ENCODE measurements at regions not wholly inside any gene's neighbourhood (a gene's known extent, or its start where the extent isn't known, plus 50 kb on each side); places are given as distances from the start of the nearest gene placed in this dataset.
"Not testable (repeated sequence)": the region's sequence is repeated elsewhere in the genome, so short reads cannot be mapped to it uniquely, and the experiment has no call there.

DNA sequence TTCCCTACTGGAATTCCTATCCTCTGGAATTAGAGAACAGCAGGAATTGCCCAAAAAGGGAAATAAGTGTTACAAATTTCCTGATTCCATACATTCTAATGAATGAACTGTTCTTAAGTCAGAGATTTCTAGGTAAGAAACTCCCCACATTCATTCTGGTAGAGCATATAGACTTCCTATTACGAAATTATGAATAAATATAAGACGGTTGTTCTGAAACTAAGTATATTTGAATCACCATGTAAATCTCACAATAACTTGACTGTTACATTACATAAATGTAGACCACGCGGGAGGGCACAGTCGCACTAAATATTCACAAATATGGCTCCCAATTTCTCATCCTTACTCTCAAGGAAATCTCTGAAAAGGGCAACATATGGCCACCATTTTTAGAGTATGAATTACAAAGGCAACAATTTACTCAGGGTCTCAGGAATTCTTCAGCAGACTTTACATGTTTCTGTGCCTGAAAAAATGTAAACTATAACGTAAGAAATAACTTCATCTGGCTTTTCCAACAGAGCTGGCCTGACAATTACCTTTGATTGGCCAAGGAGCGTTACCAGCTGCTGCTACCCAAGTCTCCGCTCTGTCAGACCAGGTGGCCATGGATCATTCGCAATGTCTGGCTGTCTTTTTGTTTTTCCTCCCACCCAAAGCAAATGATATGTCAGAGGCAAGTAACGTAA, 115.8 kb downstream of the MPP7 start:
- FAIRE-seq: no peak

DNA sequence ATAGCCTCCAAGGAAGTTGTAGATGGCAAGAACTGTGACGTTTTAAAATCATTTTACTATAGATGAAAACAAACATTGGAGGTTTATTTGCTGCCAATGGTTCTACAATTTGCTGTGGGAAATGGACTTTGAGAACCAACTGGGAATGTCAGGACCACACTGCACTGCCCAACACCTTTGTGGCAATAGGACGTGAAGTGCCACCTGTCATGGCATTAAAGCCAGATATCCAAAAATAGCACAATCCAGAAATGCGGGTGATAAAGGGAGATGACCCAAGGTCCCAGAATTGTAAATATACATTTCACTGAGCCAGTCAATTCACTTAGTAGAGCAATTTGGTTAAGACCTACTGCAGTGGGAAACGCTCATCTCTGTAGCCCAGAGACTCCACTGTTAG, 116.4 kb downstream of the MPP7 start:
- no peak for FAIRE-seq

DNA sequence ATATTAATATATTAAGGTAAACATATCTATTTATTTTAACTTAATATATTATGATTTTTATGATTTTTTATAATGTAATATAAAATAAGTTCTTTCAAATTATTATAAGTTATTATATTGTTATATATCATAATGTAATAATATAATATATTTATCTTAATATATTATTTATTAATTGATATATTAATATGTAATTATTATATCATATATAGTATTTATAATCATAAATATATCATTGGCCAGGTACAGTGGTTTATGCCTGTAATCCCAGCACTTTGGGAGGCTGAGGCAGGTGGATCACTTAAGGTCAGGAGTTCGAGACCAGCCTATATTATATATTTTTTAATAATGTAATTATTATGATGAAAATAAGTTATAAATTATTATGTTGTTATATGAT, 118.1 kb downstream of the MPP7 start:
- peak; percentile 99 for FAIRE-seq

DNA sequence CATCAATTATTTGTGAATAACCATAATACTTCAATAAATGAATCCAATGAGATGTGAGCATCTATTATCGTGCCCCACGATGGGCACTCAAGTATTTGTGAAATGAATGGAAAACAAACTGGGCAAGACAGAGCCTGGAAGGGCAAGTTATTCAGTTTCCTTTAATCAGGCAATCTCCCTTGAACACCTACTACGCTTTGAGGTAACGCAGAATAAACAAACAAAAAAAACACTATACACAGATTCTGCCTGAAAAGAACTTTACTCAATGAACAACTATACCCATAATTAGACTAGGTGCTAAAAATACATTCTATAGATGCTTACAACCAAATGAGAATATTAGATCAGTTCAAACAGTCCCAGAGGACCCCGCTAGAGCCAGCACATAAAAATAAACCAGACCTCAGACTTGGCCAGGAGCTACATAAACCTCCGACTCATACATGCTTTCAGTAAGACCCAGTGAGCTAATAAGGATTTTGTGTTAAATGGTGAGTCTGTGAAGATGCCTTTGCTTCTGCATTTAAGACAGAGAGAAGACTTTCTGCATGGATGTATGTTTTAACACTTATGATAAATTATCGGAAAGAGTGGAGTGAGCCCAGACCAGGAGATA, 121.3 kb downstream of the MPP7 start:
- FAIRE-seq: no peak

DNA sequence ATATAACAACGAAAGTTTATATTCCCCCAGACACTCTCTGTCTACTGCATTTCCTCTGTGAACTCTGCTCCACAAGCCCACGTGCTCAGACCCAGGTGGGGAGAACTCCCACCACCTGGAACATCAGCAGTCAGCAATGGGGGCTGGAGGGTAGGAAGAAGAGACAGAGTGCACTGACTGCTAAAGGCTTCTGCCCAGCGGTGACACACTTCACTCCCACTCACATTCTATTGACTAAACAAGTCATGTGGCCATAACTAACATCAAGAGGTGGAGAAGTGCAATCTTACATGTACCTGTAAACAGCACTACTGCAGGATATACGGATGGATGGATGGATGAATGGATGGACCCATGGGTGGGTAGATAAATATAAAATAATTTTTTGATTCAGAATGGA, 122.2 kb downstream of the MPP7 start:
- FAIRE-seq: no peak

DNA sequence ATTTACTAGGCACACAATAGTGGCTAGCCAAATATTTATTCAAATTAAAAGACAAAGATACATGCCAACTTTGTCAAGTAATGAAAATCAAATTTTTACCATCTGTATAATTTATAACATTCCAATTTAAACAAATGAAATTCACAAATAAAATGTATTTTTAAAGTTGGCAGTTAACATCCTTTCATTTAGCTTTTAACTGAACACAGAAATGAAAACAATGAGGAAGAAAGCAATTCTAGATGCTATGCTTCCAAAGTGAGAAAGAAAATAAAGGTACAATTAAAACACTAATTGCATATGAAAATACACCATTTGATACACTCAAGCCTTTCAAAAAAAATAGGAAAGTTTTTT, 123.1 kb downstream of the MPP7 start:
- FAIRE-seq: no peak

DNA sequence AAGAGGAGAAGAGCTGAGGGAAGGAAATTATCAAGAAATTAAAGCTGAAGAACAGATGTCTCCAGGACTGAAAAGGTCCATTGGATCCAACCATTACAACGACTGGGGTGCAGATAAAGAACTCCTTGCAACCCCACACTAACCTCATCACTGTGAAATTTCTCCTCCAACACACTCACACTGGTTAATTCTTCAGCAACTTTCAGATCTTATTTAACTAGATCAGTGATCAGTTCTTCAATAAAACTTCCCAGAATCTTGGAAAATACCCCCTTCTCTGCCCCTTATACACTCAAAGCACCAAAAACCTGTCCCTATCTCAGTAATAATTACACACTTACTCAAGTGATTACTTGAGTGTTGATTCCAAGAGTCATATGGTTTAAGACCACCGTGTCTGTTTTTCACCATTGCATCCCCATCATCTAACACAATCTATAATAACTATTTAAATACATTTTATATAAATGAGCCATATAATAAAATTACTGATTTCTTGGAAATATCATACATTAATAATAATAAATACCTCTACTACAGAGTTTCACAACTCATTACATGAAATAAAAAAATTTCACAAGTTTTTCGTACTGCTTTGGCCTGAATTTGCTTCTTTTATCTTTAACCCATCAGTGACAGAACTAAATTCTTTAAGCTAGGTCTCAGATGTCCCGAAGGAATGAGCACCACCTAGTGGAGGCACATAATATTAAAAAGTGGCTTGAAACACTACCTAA, 123.7 kb downstream of the MPP7 start:
- no peak for FAIRE-seq

DNA sequence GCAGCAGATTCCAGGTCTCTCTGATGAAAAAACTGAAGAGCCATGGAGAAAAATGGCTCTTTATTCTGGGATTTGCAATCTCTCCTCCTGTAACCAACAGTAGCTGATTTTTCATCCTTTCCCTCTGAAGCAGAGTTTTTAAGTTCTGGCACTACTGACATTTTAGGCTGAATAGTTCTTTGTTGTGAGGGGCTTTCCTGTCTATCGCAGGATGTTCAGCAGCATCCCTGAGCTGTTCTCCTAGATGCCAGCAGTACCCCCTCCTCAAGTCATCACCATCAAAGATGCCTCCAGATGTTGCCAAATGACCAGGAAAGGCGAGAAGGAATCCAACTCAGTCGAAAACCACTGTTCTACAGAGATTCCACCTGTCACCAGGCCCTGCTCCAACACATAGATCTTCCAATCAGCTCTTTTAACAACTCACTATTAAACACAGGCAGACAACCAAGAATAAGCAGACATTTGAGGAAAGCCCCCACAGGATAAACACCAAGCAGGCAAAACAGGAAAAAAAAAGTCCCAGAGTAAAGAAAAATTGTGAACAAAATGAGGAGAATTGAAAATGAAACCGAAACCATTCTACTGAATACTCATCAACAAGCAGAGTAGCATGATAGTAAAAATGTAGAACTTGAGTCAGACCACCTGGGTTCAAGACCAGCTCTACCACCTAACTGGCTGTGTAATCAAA, 124.8 kb downstream of the MPP7 start:
- no peak for FAIRE-seq

DNA sequence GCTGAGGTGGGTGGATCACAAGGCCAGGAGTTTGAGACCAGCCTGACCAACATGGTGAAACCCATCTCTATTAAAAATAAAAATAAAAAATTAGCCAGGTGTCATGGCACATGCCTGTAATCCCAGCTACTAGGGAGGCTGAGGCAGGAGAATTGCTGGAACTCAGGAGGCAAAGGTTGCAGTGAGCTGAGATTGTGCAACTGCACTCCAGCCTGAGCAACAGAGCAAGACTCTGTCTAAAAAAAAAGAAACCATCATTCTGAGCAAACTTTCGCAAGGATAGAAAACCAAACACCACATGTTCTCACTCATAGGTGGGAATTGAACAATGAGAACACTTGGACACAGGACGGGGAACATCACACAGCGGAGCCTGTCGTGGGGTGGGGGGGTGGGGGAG, 126.4 kb downstream of the MPP7 start:
- not testable (repeated sequence) for FAIRE-seq

DNA sequence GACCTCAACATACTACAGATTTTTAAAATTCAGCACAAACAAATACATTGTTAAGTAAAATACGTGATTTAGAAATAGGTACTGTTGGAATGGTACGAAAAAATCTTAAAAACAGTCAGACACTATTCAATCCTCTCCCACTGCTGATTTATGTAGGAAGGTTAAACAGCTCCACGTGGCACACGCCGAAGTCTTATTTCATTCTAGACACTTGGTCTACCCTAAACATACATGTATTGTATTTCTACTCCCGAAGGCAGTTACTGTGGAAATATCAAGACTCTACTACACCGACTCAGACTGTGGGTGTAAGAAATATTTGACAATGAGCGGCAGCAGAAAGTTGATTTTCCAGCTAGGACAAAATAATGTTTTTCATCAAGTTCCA, 130.6 kb downstream of the MPP7 start:
- no peak for FAIRE-seq

DNA sequence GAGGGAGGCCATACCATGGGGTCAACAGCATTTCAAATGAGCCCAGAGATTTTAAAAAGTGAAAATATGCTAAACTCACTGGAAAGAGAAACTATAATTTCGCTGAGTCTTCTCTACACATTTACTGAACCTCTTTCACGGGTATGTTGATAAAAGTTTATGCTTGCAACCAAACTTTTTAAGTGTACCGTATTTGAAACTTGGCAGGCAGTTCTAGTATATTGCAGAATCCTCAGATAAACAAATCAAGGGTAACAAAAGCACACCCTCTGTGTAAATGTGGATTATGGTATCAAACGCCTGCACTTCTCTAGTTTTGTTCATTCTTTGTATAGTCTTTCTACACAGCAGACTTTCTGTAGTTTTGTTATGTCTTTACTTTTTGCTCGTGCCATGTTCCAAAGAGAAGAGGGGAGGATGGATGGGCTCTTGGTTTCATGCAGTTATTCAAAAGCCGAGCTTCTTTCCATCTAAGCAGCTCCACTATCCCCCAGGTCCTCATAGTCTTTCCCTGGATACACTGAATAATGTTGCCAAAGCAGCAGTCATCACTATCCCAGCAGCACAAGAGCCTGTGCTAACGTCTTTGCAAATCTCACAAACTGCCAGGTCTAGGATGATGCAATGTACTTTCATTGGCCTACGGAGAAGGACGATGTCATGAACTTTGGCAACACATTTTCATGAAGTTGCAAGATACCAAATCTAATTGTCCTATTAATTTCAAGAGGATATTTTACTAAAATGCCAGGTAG, 131.2 kb downstream of the MPP7 start:
- no peak for FAIRE-seq

DNA sequence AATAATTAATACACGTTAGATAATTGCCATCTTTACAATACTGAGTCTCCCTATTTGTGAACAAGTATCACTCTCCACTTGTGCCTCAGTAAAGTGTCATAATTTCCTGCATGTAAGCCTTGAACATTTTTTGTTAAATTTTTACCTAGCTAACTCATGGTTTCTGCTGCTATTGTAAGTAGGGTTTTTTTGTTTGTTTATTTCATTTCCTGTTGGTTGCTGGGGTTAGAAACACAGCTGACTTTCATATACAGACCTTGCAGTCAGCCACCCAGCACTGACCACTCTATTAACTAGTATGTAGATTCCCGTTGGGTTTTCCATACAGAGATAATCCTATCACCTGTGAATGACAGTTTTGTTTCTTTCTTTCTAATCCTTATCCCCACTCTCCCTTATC, 133.3 kb downstream of the MPP7 start:
- no peak for FAIRE-seq

DNA sequence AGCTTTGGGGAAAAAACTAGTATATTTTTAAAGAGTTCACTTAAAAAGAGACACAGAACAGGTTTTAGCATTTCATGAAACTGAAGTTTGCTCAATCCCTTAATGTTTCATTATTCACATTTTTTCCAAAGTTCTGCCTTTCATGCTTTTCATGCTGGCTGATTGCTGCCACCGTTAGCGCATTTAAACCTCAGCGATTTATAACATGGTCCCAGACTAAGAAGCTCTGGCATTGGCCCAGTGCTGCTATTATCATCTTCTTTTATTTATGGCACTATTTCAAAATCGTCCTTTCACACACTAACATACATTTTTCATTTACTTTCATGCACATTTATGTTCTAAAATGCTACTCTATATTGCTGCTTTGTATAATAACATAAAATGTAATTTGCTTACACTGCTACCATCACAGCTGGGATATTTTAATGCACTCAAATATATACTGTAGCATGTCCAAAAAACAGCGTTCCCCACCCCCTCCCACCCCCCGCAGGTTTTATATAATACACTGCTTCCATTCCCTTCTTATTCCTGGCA, 141.9 kb downstream of the MPP7 start:
- no peak for FAIRE-seq

DNA sequence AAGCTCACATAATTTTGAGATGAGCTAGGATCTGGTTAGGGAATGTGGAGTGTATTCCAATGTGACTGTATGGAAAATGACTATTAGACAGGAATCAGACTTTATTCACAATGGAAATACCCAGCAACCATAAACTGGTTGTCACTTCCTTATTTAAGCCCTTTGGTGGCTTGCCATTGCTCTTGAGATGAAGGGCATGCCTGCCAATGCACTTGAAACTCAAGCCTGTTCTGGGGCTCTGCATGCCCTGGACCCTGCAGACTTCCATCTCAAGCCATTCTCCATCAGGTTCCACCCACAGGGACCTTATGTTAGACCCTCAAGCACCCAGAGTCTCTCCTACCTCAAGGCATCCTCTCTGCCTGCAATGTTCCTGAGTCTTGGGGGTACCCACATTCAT, 145.5 kb downstream of the MPP7 start:
- no peak for FAIRE-seq

DNA sequence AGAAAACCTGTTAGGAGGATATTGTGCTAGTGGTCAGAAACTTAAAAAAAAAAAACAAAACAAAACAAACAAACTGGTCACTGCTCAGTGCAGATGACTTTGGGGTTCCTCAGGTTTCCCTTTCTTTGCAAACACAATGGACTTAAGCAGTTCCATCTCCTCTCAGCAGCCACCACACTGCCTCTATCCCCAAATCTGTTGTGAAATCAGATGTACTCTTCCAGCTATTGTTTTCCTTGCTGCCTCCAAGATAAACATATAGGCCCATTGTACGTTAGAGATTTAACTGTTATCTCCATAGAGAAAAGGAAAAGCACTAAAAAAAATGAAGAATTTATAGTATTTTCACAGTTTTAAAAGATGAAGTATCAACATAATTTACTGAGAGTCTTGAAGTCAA, 147.1 kb downstream of the MPP7 start:
- no peak for FAIRE-seq

DNA sequence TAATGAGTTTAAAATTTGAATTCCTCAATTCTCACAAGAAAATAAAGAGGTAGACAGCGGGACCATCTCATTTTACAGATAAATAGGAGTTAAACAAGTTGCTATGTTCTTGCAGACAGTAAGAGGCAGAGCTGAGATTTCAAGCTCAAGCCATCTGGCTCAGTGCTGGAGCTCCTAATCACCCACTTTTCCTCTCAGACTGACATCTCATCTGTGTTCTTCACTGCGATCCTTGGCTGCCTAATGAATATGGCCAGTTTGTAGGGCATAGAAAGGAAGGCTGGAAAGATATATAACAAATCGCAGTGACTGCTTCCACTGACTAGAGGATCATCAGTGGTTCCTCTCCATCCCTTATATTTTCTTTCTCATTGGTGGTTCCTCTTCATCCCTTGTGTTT, 151.2 kb downstream of the MPP7 start:
- no peak for FAIRE-seq

DNA sequence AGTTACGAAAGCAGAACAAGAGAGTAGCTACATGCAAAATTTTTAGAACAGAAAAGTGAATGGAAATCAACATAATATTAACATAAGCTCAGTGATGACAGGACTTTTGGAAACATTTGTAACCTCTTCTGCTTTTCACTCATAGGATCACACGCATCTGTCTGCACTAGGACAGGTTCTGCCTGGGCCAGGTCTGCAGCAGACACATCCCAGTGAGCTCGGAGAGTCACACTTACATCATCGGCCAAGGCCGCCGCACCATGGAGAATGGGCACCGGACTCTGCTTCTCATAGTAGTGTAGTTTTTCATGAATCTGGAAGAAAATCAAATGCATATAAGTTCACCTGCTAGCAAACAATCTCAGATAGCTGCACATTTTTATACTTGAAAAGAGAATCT, 150.9 kb upstream of the ODAD2 start:
- no peak for FAIRE-seq

DNA sequence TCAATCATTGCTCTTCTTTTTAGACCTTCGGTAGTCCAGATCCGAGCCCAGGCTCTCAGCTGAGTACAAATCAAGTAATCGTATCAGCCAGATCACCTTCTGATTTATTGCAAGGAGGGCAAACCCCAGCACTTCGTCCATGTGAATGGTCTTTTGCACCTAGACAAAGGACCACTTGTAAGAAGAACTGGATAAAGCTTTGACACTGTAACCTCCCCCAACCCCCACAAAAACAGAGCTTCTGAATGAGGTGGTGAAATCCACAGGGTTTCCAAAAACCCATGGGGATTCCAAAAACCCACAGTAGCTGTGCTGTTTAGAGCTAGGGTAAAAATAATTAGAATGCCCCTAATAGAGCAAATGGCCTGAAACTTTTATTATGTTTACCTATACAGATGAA, 148.8 kb upstream of the ODAD2 start:
- no peak for FAIRE-seq

DNA sequence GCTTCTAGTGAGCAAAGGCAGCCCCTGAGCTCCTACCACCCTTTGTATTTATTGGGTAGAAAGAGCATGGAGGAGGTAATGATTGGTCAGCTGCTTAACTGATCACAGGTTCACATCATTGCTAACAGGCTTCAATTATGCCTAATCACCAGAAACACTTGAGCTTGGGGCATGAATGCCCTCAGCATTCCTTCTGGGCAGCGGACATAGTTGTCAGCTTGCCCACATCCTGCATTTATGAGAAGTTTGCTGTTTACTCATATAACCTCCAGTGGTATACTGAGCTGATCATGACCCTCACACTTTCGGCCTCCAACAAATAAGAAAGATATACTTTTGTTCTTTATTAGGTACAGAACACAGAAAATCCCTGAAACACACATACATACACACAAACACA, 140.3 kb upstream of the ODAD2 start:
- FAIRE-seq: no peak

DNA sequence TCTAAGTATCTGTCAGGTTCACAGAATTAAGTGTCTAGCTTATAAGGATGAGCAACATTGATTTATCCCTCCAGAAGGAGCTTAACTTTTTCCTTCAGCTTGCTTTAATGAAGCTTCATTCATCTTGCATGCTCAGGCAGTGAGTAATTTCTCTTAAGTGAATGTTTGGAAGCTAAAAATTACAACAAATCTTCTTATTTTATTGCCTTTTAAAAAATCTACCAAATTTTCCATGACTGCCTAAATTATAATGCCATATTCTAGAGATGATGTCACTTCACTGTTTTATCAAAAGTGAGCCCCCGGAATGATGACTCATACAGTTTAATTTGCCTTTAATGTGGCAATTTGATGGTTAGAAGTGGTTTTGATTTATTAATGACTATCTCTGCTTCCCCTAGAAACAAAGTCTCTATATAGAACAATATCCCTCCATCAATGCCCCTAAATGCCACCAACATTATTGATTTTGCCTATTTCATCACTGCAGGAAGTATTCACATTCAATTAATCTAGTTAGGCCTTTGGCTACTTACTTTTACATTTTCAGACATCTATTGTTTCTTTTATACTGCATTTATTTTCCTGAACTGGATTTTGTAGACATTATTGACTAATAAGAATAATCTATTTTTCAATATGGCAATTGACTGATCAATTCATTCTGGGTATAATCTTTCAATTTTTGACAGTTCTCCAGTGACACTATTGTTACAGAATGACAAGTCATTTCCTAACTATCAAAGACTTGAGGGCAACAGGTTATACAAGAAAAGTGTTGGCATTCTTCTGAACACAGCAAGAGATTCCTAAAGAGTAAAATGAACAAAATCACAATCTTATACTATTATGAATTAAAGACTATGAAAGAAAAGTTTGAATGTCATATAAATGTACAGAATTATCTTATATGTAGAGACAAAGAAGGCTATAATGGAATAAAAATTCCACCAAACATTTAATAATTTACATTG, 139.3 kb upstream of the ODAD2 start:
- FAIRE-seq: no peak

DNA sequence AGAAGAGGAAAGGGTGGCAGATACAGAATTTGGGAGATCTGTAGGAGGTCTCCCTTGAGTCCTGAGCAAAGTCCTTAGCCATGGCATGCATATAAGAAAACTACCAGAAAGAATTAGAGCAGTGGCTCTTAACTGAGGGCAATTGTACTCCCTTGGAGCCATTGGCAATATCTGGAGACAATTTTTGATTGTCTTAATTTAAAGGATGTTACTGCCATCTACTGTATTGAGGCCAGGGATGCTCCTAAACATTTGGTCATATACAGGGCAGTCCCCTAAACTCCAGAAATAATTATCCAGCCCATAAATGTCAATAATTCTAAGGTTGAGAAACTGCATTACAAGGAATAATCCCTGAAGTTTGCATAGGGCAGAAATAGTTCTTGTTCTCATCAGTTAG, 136.4 kb upstream of the ODAD2 start:
- FAIRE-seq: no peak

DNA sequence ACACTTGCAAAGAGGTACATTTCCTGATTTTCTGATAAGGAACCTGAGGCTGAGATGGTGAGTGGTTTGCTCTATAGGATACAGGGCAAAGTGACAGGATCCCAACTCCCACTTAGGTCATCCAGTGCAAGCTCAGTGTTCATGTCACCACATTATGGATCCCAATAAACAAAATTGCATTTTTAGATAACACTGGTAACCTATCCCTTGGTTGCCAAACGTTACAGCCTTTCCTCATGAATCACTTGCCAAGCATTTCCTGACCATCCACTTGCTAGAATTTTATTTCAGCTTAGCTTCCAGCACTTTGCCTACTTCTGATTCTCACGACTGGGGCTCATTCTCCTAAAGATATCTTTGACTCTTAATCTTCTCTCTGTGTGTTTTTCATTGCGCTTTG, 131.4 kb upstream of the ODAD2 start:
- FAIRE-seq: no peak

Data from colon (tissue), 2 donors.